ENCODE measurements at regions not wholly inside any gene's neighbourhood (a gene's known extent, or its start where the extent isn't known, plus 50 kb on each side); places are given as distances from the start of the nearest gene placed in this dataset.
A peak's percentile ranks its signal among the peaks of the same experiment; 100 is the strongest.

GRCh38 chr6:20313960-20314530 is 87.6 kb upstream of the E2F3 start:
- no peak for DNase-seq

GRCh38 chr6:20314866-20315845 is 86.5 kb upstream of the E2F3 start:
- no peak for DNase-seq

GRCh38 chr6:20317430-20317829 is 84.2 kb upstream of the E2F3 start:
- DNase-seq = no peak

GRCh38 chr6:20318851-20319387 is 82.8 kb upstream of the E2F3 start:
- DNase-seq = no peak

GRCh38 chr6:20319520-20320357 is 81.9 kb upstream of the E2F3 start:
- DNase-seq = peak; percentile 78

- no peak for DNase-seq
These were observed 75.8 kb upstream of the E2F3 start for GRCh38 chr6:20325641-20326421.

- DNase-seq = no peak
These were observed 75.3 kb upstream of the E2F3 start for GRCh38 chr6:20326422-20326728.

GRCh38 chr6:20327141-20327540 is 74.5 kb upstream of the E2F3 start:
- DNase-seq = no peak

GRCh38 chr6:20328266-20328923 is 73.3 kb upstream of the E2F3 start:
- no peak for DNase-seq

GRCh38 chr6:20328924-20329300 is 72.8 kb upstream of the E2F3 start:
- no peak for DNase-seq

GRCh38 chr6:20331042-20331441 is 70.6 kb upstream of the E2F3 start:
- no peak for DNase-seq

- no peak for DNase-seq
These were observed 70.1 kb upstream of the E2F3 start for GRCh38 chr6:20331625-20332024.

- DNase-seq = no peak
These were observed 69.2 kb upstream of the E2F3 start for GRCh38 chr6:20332441-20333006.

- DNase-seq = no peak
These were observed 67.9 kb upstream of the E2F3 start for GRCh38 chr6:20333721-20334269.

- DNase-seq = no peak
These were observed 67.3 kb upstream of the E2F3 start for GRCh38 chr6:20334334-20334733.

GRCh38 chr6:20334962-20335361 is 66.7 kb upstream of the E2F3 start:
- DNase-seq = no peak

- DNase-seq = no peak
These were observed 65.8 kb upstream of the E2F3 start for GRCh38 chr6:20335872-20336271.

- DNase-seq = no peak
These were observed 63.5 kb upstream of the E2F3 start for GRCh38 chr6:20338156-20338555.

- DNase-seq = no peak
These were observed 61.4 kb upstream of the E2F3 start for GRCh38 chr6:20340068-20340848.

- no peak for DNase-seq
These were observed 60.6 kb upstream of the E2F3 start for GRCh38 chr6:20341096-20341495.

GRCh38 chr6:20341564-20341963 is 60.1 kb upstream of the E2F3 start:
- DNase-seq = no peak
